ENCODE measurements at regions not wholly inside any gene's neighbourhood (a gene's known extent, or its start where the extent isn't known, plus 50 kb on each side); places are given as distances from the start of the nearest gene placed in this dataset.

- no peak for TF ChIP-seq EZH2 (IDR thresholded peaks at IDR 0.05; ENCODE audit: low read length)
- no peak for TF ChIP-seq CTCF (optimal IDR thresholded peaks at IDR 0.05 in 1 of 3, IDR thresholded peaks at IDR 0.05 in 1 of 3, conservative IDR thresholded peaks at IDR 0.05 in 1 of 3; ENCODE audit: extremely low read depth in 1 of 3, insufficient read depth in 2 of 3, low read length in 3 of 3)
These were observed 144.7 kb upstream of the SOX9 start for GRCh38 chr17:71976011-71976649.

Measured in keratinocyte (primary cell).